ENCODE measurements at regions not wholly inside any gene's neighbourhood (a gene's known extent, or its start where the extent isn't known, plus 50 kb on each side); places are given as distances from the start of the nearest gene placed in this dataset.

GRCh38 chr18:65282096-65282495 lies 468.7 kb upstream of the CDH7 start:
- TF ChIP-seq ZFX (IDR thresholded peaks at IDR 0.05; ENCODE audit: borderline replicate concordance) (no peak), CTCF (IDR thresholded peaks at IDR 0.05) (no peak)
- no peak overlapping the region for H3K27ac ChIP-seq

GRCh38 chr18:65279668-65280305 lies 471.0 kb upstream of the CDH7 start:
- no peak overlapping the region for H3K27ac ChIP-seq
- TF ChIP-seq CTCF (IDR thresholded peaks at IDR 0.05) (no peak), ZFX (IDR thresholded peaks at IDR 0.05; ENCODE audit: borderline replicate concordance) (no peak)

- no peak overlapping the region for H3K27ac ChIP-seq
- TF ChIP-seq CTCF (IDR thresholded peaks at IDR 0.05), result no peak
- no peak for TF ChIP-seq ZFX (IDR thresholded peaks at IDR 0.05; ENCODE audit: borderline replicate concordance)
These were observed 471.7 kb upstream of the CDH7 start for GRCh38 chr18:65278939-65279667.

GRCh38 chr18:65269375-65269774 lies 481.4 kb upstream of the CDH7 start:
- TF ChIP-seq CTCF (IDR thresholded peaks at IDR 0.05) (no peak), ZFX (IDR thresholded peaks at IDR 0.05; ENCODE audit: borderline replicate concordance) (no peak)
- no peak overlapping the region for H3K27ac ChIP-seq

DNA sequence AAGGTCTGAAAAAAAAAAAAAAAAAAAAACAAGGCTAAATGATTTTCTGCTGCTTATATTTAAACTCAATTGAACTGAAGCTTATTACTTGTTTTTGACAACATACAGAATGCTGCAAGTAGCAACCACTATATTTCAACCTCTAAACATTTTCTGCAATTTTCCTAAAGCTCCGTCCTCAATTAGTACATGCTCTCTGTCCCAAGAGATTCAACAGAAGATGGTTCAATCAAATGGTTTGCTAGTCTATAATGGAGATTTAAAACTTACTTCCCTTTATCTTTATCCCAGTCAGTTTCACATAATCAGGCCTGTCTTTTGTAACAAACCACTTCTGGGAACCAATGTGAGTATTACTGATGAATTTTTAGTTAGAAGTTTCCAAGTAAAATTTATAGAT lies 485.1 kb upstream of the CDH7 start:
- H3K27ac ChIP-seq, result no peak overlapping the region
- TF ChIP-seq ZFX (IDR thresholded peaks at IDR 0.05; ENCODE audit: borderline replicate concordance), result no peak
- no peak for TF ChIP-seq CTCF (IDR thresholded peaks at IDR 0.05)

DNA sequence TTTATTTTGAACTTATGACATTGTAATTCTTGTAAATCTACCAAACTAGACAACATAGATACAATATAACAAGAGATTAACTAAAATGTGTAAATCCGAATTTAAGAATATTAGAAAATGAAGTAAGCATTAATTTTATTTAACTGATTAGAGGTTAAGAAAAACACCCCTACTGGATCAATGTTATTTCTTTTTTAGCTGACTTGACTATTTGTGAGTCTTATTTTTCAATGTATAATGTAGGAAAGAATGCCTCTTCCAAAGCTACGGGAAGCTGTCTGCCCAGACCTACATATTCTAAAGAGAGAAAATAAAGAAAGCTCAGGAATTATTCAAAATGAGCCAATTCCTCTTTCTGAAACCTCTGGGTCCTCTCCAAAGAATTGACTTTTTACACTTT lies 490.8 kb upstream of the CDH7 start:
- H3K27ac ChIP-seq, result no peak overlapping the region
- TF ChIP-seq ZFX (IDR thresholded peaks at IDR 0.05; ENCODE audit: borderline replicate concordance), result no peak
- no peak for TF ChIP-seq CTCF (IDR thresholded peaks at IDR 0.05)

- no peak for TF ChIP-seq ZFX (IDR thresholded peaks at IDR 0.05; ENCODE audit: borderline replicate concordance)
- no peak for TF ChIP-seq CTCF (IDR thresholded peaks at IDR 0.05)
- no peak overlapping the region for H3K27ac ChIP-seq
These were observed 491.4 kb upstream of the CDH7 start for GRCh38 chr18:65259403-65259802.

Data from 22Rv1 (cell line).